ENCODE measurements at regions not wholly inside any gene's neighbourhood (a gene's known extent, or its start where the extent isn't known, plus 50 kb on each side); places are given as distances from the start of the nearest gene placed in this dataset.

GRCh38 chr5:44935262-44935661 lies 126.5 kb downstream of the MRPS30 start:
- ATAC-seq (no peak), DNase-seq (no peak)
- Histone ChIP-seq H3K4me3 (no peak overlapping the region), H3K4me1 (no peaks in the 10 kb centered on the region), H3K27ac (no peak overlapping the region), H3K36me3 (no peaks in the 10 kb centered on the region), H3K27me3 (no peaks in the 10 kb centered on the region), H3K9me3 (peaks cover 0 to 19% (median 0%) of the 10 kb centered on the region in 11 donors)
- WGBS, 2 donors, result 83 to 100% methylated on average over 1 of the region's 1 CpG
- TF ChIP-seq CTCF (IDR thresholded peaks at IDR 0.05), result no peak
- intact Hi-C loops (cut with DNase I), result no loop called here

GRCh38 chr5:44935871-44936270 lies 127.1 kb downstream of the MRPS30 start:
- intact Hi-C loops (cut with DNase I), result no loop called here
- Histone ChIP-seq H3K4me3 (no peak overlapping the region), H3K27me3 (no peaks in the 10 kb centered on the region), H3K27ac (no peak overlapping the region), H3K4me1 (no peaks in the 10 kb centered on the region), H3K9me3 (peaks cover 0 to 19% (median 0%) of the 10 kb centered on the region in 11 donors), H3K36me3 (no peaks in the 10 kb centered on the region)
- DNase-seq, result no peak
- no peak for TF ChIP-seq CTCF (IDR thresholded peaks at IDR 0.05)
- 56 to 64% methylated on average over 2 of the region's 2 CpGs for WGBS, 2 donors
- no peak for ATAC-seq

DNA sequence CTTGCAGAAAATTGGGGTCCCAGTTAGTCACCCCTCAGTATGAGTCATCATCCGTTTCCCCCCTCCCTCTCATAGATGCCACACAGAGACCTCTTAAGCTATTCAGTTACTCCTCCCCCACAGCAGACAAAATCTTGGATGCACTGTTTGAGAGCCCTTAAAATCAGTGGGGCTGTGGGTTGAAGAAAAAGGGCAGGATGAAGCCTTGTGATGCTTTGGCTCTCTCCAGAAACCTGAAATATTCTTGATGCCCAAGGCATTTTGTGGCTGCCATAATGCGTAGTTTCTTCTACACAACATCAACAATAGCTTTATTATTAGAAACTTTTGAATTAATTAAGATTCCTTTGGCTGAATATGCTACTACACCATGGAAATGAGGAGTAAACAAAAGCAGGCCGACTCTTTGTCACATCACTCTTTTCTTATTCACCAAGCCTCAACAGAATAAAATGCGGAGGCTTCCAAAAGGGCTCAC lies 133.8 kb downstream of the MRPS30 start:
- Histone ChIP-seq H3K36me3 (no peaks in the 10 kb centered on the region), H3K27me3 (no peaks in the 10 kb centered on the region), H3K4me1 (no peaks in the 10 kb centered on the region), H3K4me3 (no peak overlapping the region), H3K9me3 (no peaks in the 10 kb centered on the region), H3K27ac (no peak overlapping the region)
- WGBS, 2 donors, result 58 to 66% methylated on average over 4 of the region's 4 CpGs
- no peak for TF ChIP-seq CTCF (IDR thresholded peaks at IDR 0.05)
- DNase-seq (no peak), ATAC-seq (no peak)
- intact Hi-C loops (cut with DNase I), result no loop called here

DNA sequence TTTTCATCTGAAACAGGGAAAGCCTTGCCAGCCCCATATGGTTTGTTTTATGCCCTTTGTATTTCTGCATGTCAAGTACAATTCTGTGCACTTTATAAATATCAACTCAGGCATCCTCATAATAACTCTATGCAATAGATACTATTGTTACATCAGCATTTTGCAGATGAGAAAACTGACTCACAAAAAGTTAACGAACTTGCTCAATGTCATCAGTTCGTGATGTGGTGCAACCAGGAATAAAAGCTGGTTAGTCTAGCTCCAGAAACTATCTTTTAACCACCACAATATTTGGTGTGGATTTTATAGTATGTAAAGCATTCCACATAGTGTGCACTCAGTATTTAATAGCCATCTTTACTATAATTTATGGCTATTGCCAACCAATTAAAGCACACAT lies 134.9 kb downstream of the MRPS30 start:
- DNase-seq, result no peak
- no peak for ATAC-seq
- Histone ChIP-seq H3K4me3 (no peak overlapping the region), H3K36me3 (no peaks in the 10 kb centered on the region), H3K9me3 (no peaks in the 10 kb centered on the region), H3K4me1 (no peaks in the 10 kb centered on the region), H3K27ac (no peak overlapping the region), H3K27me3 (no peaks in the 10 kb centered on the region)
- intact Hi-C loops (cut with DNase I), result no loop called here
- WGBS, 2 donors, result 69 to 76% methylated on average over 2 of the region's 2 CpGs
- no peak for TF ChIP-seq CTCF (IDR thresholded peaks at IDR 0.05)

Measured in heart right ventricle (tissue), 16 donors.